ENCODE measurements at regions not wholly inside any gene's neighbourhood (a gene's known extent, or its start where the extent isn't known, plus 50 kb on each side); places are given as distances from the start of the nearest gene placed in this dataset.

DNA sequence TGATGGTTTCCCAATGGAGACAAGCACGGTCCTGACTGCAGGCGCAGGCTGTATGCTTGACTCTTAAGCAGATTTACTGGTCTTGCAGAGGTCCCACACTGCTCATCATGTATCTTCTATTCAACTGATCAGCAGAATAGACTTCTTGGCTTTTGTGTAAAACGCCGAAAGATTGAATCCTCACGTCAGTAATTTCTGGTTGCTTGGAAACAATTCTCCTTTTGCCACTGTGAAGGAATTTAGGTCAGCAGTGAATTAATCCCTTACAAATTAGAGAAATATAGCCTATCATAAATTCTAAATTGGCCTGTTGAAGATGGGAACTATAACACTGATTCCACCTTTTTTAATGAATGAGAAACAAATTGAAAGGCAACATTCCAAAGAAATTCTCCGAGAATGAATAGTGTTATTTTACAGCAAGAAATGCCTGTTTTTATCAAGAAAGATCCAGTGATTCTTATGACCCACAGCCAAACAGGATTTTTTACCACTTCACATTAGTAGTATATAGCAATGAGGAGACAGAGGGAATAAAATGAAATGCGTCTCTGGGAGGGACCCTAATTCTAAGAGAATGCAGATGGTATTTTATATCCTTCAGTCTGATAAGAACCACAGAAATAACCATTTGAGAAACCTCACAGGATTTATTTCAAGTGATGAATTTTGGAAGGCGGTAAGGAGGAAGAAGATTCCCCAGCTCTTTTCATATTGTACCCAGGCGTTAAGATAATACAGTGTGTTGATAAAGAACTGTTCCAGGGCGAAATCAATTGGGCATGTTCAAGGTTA is 362.5 kb downstream of the RAB38 start:
- no peaks in the 10 kb centered on the region for H3K9me2 ChIP-seq (replicated peaks; ENCODE audit: control insufficient read depth, low read length)
- H3K27me3 ChIP-seq (ENCODE audit: control insufficient read depth, low read length): no peaks in the 10 kb centered on the region
- no peaks in the 10 kb centered on the region for H3K9me3 ChIP-seq (ENCODE audit: control insufficient read depth, insufficient read depth, low read length)
- H3K4me1 ChIP-seq (ENCODE audit: control insufficient read depth, low read length): no peaks in the 10 kb centered on the region
- no peak overlapping the region for H3K4me3 ChIP-seq (ENCODE audit: low read length)
- no peaks in the 10 kb centered on the region for H3F3A ChIP-seq (ENCODE audit: control insufficient read depth, insufficient read depth)
- no peaks in the 10 kb centered on the region for H3K79me2 ChIP-seq (ENCODE audit: control insufficient read depth, low read length)
- H4K20me1 ChIP-seq (ENCODE audit: control insufficient read depth, insufficient read depth, low read depth, low read length): no peaks in the 10 kb centered on the region
- H3K36me3 ChIP-seq (ENCODE audit: control insufficient read depth, low read length): no peaks in the 10 kb centered on the region
- H3K27ac ChIP-seq (ENCODE audit: low read depth, low read length): no peak overlapping the region
- H3K4me2 ChIP-seq (ENCODE audit: low read length): no peak overlapping the region
- no peak for TF ChIP-seq EZH2phosphoT487 (IDR thresholded peaks at IDR 0.05; ENCODE audit: borderline replicate concordance, low read length)
- TF ChIP-seq, protein P1, sequence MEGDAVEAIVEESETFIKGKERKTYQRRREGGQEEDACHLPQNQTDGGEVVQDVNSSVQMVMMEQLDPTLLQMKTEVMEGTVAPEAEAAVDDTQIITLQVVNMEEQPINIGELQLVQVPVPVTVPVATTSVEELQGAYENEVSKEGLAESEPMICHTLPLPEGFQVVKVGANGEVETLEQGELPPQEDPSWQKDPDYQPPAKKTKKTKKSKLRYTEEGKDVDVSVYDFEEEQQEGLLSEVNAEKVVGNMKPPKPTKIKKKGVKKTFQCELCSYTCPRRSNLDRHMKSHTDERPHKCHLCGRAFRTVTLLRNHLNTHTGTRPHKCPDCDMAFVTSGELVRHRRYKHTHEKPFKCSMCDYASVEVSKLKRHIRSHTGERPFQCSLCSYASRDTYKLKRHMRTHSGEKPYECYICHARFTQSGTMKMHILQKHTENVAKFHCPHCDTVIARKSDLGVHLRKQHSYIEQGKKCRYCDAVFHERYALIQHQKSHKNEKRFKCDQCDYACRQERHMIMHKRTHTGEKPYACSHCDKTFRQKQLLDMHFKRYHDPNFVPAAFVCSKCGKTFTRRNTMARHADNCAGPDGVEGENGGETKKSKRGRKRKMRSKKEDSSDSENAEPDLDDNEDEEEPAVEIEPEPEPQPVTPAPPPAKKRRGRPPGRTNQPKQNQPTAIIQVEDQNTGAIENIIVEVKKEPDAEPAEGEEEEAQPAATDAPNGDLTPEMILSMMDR (IDR thresholded peaks at IDR 0.05; ENCODE audit: low read depth, low read length, poor library complexity, severe bottlenecking): no peak

GRCh38 chr11:87810486-87810885 is 364.8 kb downstream of the RAB38 start:
- Histone ChIP-seq H3K27ac (ENCODE audit: low read depth, low read length) (no peak overlapping the region), H3F3A (ENCODE audit: control insufficient read depth, insufficient read depth) (no peaks in the 10 kb centered on the region), H3K36me3 (ENCODE audit: control insufficient read depth, low read length) (no peaks in the 10 kb centered on the region), H3K9me3 (ENCODE audit: control insufficient read depth, insufficient read depth, low read length) (no peaks in the 10 kb centered on the region), H3K9me2 (replicated peaks; ENCODE audit: control insufficient read depth, low read length) (no peaks in the 10 kb centered on the region), H3K4me1 (ENCODE audit: control insufficient read depth, low read length) (no peaks in the 10 kb centered on the region), H3K4me3 (ENCODE audit: low read length) (no peak overlapping the region), H4K20me1 (ENCODE audit: control insufficient read depth, insufficient read depth, low read depth, low read length) (no peaks in the 10 kb centered on the region), H3K79me2 (ENCODE audit: control insufficient read depth, low read length) (no peaks in the 10 kb centered on the region), H3K27me3 (ENCODE audit: control insufficient read depth, low read length) (no peaks in the 10 kb centered on the region), H3K4me2 (ENCODE audit: low read length) (no peak overlapping the region)
- TF ChIP-seq, protein P1 (IDR thresholded peaks at IDR 0.05; ENCODE audit: low read depth, low read length, poor library complexity, severe bottlenecking): no peak
- TF ChIP-seq EZH2phosphoT487 (IDR thresholded peaks at IDR 0.05; ENCODE audit: borderline replicate concordance, low read length): no peak

- no peak overlapping the region for H3K27ac ChIP-seq (ENCODE audit: low read depth, low read length)
- no peak overlapping the region for H3K4me2 ChIP-seq (ENCODE audit: low read length)
- H3K36me3 ChIP-seq (ENCODE audit: control insufficient read depth, low read length): no peaks in the 10 kb centered on the region
- no peaks in the 10 kb centered on the region for H3K4me1 ChIP-seq (ENCODE audit: control insufficient read depth, low read length)
- H3K9me2 ChIP-seq (replicated peaks; ENCODE audit: control insufficient read depth, low read length): no peaks in the 10 kb centered on the region
- H3K79me2 ChIP-seq (ENCODE audit: control insufficient read depth, low read length): no peaks in the 10 kb centered on the region
- H3K9me3 ChIP-seq (ENCODE audit: control insufficient read depth, insufficient read depth, low read length): no peaks in the 10 kb centered on the region
- H3F3A ChIP-seq (ENCODE audit: control insufficient read depth, insufficient read depth): no peaks in the 10 kb centered on the region
- H3K4me3 ChIP-seq (ENCODE audit: low read length): no peak overlapping the region
- H3K27me3 ChIP-seq (ENCODE audit: control insufficient read depth, low read length): no peaks in the 10 kb centered on the region
- TF ChIP-seq, protein P1 (IDR thresholded peaks at IDR 0.05; ENCODE audit: low read depth, low read length, poor library complexity, severe bottlenecking): no peak
- TF ChIP-seq EZH2phosphoT487 (IDR thresholded peaks at IDR 0.05; ENCODE audit: borderline replicate concordance, low read length): no peak
- H4K20me1 ChIP-seq (ENCODE audit: control insufficient read depth, insufficient read depth, low read depth, low read length): no peaks in the 10 kb centered on the region
These were observed 366.0 kb downstream of the RAB38 start for GRCh38 chr11:87809256-87809655.
